CMK (cell line): ENCODE measurements at regions not wholly inside any gene's neighbourhood (a gene's known extent, or its start where the extent isn't known, plus 50 kb on each side); places are given as distances from the start of the nearest gene placed in this dataset.
"Not testable (repeated sequence)": the region's sequence is repeated elsewhere in the genome, so short reads cannot be mapped to it uniquely, and the experiment has no call there.

Source experiments
- DNase-seq: peaks from one replicate; pipeline ENCODE4 v3.0.0-alpha.2; 2010; ENCODE audit warnings: low read depth

DNA sequence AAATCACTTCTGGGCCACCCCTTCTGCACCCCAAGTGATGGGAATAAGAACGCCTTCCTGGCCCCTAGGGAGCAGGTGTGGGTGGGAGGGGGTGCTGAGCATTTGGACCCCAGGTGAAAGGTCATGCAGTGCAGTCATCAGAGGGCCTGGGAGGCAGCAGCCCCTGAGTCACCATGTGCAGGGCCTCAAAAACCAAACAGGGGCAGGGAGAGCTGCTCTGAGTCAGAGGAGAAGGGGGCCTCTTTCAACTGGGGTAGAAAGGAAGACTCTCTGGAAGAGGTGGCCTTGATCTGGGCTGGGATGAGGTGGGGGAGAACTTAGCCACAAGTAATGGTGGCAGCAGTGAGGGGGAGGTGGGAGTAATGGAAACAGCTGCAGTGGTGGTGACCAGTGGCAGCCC lies 164.3 kb downstream of the BUB3 start:
- no peak for DNase-seq

DNA sequence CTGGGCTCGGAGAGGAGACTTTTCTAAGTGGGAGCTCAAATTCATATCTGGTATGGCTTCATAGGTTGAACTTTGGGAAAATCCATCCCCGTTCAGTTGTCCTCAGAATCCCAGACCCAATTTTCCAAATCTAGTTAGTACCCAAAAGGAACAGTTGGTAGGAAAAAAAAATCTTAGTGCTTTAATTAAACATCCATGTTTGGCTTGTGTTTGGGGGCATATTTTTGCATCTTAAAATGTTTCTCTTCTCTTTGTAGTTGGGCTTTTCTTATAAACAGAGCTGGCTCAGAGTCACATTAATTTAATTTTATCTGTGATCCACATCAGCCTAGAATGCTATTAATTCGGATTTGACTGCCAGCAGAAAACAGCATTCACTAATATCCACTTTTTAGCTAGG lies 165.9 kb downstream of the BUB3 start:
- DNase-seq, result no peak

DNA sequence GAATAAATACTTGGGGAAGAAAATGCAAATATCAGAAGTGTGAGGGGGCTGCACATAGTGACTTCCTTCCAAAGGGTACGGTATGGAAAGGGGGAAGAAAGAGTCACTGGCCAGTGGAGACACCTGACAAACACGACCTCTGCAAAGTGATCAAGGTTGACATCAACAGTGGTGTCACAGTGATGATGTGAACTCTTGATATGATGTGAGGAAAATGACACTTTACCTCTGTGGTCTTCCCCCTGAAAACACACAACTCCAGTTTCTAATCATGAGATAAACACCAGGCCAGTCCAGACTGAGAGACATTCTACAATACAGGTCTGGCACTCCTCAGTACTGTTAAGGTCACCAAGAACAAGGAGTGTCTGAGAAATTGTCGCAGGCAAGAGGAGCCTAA lies 169.7 kb downstream of the BUB3 start:
- no peak for DNase-seq

DNA sequence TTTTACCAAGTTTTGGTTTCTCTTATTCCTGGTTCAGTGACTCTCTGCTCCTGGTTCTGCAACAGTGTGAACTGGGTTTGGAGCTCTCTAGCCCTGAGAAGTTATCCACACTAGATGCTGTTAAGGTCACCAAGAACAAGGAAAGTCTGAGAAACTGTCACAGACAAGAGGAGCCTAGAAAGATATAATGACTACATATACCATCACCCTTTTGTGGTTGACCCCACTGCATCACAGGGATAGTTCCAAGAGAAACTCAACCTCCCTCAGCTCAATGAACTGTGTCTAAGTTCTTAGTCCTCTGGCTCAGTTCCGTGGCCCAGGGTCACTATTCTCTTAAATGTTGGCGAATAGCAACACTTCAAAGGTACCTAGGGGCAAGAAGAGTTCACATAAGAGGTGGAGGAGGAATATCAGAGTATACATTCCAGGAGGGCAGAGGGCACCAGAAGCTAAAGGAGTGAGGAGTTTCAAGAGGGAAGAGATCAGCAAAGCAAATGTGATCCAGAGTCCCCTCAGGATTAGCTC lies 171.5 kb downstream of the BUB3 start:
- no peak for DNase-seq

DNA sequence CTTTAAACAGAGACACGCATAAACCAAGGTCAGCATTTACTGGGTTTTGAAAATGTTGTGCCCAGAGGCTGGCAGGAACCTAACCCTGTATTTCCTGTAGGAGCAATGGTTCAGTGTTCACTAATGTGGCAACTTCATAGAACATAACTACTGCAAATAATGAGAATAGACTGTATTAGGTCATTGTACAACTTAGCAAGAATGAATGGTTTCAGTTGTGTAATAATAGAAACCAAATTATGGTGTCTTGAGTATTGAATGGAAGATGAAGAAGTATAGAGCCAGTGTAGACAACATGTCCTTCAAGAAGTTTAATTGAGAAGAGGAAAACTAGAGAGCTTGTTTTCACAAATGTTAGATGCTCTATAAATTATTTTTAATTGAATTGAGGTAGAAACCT lies 172.5 kb downstream of the BUB3 start:
- DNase-seq, result no peak

DNA sequence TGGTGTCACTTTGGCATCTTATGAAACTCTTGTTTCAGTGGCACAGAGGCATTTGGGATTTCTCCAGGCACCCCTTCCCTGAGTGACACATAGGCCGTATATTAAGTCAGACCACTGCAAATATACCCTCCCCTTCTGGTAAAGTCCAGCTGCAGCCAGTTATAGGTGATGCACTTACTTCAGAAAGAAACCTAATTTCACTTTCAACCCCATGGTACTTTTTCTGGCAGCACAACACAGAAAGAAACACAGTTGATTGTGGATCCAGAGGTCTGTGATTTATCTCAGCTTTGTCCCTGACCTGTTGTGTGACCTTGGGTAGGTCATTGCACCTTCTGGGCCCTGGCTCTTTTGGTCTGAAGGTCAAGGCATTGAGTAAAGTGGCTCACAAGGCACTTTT lies 173.2 kb downstream of the BUB3 start:
- DNase-seq, result no peak

DNA sequence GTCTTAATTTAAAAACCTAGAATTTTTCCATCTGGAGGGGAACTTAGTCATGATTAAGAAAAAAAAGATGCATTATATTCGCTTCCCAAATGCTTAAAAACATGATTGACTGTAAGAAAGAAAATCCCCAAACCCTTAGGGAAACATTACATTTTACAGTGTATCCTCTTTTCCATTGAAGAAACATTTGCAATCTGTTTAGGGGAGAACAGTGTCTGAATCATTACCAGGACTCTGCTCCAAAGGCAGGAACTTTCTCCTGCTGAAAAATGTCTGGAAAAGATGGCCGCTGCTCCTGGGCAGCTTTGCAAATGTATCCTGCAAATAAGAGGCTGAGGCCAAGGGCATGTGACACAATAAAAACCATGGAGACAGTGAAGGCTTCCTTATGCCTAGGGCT lies 173.7 kb downstream of the BUB3 start:
- DNase-seq, result no peak

DNA sequence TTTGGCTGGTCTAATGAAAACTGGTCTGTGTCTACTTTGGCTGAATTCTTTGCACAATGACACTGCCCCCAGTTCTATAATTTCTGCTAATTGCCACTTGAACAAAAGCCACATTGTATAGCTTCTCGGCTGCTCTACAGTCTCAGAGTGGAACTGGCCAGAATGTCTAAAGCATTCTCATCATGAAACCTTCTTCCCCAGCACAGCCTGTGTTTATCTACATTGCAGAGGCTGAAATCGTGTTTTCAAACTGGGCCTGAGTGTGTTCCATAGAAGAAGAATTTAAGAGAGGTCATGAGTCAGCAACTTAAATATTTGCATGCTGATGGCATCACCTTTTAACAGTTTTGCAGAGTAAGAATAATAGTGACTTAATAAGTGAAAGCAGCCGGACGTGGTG lies 177.2 kb downstream of the BUB3 start:
- DNase-seq, result no peak

DNA sequence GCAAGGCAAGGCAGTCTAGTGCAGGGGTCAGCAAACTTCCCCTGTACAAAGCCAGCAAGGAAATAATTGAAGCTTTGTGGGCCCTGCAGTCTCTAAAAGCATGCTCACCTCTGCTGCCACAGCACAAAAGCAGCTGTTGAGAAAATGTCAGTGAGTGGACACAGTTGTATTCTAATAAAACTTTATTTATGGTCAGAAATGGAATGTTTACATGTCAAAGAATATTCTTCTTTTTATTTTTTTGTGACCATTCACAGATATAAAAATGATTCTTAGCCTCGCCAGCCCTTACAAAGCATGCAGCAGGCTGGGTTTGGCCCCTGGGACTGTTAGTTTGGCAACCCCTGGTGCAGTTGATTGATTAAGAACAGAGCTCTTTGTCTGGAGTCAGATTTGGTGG lies 192.4 kb downstream of the BUB3 start:
- no peak for DNase-seq

DNA sequence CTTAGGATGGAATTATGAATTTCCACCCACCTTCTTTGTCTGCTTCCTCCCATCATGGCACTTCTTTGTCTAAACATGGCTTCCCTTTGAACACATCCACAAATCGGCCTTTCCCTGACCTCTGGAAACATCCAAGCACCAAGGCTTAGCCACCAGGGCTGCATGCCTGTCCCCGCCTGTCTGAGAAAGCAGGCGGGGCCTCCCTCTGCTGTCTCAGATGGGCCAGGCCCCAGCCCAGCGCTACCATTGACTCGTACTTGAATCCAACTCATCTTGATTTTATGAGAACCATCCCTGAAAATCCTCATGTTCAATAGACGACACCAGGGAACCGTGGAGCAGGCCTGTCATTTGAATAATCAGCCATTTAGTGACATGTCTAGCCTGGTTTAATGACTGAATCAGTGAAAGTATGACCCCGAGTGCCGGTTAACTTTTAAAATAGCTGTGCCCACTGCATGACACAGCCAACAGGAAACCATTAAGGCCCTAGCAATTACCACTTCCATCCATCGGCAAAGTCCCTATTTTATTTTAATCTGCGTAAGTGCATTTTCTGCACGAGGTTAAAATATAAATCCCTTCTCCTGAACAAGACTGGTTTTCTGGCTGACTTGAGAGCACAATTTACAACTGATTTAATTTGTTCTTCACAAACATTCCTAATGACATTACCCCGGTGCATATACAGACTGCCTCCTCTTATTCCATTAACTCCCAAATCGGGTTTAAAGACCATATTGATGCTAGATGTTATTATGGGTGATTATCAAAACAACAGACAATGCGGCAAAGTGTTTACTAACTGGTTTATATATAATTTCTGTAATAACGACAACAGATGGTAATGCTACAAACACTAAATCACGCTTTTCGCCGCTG lies 194.7 kb downstream of the BUB3 start:
- no peak for DNase-seq

DNA sequence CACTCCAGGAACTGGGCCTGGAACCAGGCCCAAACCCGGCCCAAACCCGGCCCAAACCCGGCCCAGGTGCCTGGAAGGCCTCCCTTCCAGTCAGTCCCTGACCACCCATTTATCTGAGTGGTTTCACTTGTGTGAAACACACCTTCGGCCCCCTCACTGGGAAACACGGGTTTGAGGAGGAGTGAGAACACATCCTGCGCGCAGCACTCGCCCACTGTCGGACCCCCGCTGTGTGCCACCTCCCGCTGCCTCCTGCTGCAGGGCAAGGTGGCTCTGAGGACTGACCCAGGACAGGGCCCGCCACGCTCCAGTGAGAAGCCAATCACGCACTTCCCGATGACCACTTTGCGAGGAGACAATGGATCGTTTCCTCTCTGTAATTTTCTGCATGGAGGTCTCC lies 197.5 kb downstream of the BUB3 start:
- no peak for DNase-seq

DNA sequence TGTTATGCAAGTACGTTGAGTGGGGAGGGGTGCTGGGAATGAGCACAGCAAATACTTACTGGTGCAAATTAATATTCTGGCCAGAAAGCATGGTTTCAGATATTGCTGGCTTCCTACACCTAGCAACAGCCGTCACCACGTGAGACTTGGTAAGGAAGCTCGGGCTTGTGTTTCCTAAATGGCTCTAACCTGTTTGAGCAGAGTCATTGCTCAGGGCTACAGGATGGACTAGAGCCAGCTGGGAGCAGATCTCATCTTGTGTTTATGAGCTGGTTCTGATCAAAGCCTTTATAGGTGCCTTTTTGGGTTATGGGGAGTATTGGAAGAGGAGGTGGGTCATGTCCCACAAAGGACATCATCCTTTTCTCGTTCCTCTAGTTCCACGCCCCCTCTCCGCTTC lies 200.3 kb downstream of the BUB3 start:
- DNase-seq, result no peak

DNA sequence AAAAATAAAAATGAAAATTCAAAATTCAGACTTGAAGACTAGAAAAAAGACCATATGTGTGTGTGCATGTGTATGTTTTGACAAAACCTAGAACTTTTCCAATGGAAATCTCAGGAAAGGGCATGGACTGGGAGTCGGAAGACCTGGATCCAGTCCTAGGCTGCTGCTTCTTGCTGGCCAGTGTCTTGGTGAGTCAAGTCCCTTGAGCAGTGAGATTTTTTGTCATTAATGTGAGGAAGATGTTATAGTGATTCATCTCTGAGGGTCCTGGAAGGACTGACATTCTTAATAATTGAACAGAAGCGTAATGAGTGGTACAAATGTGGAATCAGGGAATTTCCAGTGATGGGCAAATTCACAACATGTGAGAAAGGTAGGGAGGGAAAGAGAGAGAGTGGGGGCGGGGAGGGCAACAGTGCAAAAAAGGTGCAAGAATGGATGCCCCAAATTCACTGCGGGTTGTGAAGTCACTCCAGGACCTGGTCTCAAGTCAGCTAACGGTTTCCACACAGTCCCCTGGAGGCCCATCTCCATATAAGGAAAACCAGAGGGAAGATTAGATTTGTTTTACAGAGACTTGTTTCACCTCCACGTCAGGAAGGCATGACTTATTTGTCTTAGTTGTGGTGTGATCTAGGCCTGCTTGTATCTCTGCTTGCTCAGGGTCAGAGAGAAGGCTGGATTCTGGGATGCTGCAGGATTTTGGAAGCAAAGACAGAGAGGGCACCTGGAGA lies 201.7 kb downstream of the BUB3 start:
- no peak for DNase-seq

DNA sequence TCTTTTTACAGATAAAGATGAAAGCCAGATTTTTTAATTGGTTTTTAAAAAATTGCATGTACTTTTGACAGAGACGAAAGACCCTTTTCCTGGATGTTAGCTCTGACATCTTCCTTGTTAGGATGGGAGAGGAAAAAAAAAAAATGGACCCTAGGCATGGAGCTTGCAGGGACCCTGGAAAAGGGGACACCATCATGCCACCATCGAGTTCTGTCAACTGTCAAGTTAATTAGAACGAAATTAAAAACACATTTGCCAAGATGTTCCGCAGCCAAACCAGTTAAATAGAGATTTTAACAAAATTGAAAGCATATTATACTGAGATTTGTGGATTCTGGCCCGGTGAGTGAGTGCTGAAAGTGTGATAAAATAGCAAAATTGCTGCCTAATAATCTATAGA lies 202.6 kb downstream of the BUB3 start:
- no peak for DNase-seq

DNA sequence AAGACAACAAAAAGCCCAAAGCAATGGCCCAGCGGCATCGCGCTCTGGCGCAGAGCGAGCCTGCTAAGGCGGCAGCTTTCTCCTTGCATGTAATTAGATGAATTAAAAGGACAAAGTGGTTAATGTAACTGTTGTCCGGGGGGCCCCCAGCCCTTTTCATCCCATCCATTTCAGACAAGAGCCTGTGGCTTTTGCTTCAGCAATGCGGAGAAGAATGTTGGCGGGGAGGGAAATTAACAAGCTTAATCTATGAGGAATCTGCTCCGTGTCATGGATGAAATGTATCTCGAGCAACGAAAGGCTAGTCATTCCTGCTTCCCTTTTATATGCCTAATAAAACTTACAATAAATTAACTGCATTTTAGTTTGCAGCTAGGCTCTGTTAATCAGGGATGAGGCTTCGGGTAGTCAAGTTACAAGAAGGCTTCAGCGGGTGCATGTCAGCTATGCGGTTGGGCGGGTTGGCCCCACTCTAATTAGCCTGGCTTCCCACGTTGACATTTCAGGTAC lies 203.3 kb downstream of the BUB3 start:
- DNase-seq, result no peak

DNA sequence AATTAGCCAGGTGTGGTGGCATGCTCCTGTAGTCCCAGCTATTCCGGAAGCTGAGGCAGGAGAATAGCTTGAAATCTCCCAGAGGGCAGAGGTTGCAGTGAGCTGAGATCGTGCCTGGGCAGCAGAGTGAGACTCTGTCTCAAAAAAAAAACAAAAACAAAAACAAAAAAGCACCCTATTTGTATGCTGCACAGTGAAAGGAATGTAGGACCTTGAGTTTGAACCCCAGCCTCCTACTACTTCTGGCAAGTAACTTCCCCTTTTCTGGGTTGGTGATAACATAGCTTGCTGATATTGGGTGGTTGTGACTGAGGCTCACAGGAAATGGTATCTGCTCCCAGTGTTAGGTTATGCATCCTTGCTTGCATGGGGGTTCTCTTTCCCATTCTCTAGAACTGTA lies 205.3 kb downstream of the BUB3 start:
- no peak for DNase-seq

DNA sequence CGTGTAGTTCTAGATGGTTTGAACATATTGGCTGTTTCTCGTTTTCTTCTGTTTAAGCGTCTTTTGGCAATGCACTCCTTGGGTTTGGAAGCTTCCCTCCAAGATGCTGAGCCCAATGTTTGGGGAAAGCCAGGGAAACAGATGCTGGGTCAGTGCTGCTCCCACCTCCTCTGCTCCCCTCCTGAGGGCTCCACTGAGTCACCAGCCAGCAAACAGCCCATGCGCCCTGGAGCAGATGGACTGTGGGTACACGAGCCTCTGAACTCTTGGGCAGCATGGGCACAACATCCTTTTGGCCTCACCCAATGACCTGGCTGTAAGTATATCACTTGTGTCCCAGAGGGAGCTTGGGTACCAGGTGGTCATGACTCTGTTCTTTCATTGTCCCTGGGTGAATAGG lies 207.6 kb downstream of the BUB3 start:
- no peak for DNase-seq

DNA sequence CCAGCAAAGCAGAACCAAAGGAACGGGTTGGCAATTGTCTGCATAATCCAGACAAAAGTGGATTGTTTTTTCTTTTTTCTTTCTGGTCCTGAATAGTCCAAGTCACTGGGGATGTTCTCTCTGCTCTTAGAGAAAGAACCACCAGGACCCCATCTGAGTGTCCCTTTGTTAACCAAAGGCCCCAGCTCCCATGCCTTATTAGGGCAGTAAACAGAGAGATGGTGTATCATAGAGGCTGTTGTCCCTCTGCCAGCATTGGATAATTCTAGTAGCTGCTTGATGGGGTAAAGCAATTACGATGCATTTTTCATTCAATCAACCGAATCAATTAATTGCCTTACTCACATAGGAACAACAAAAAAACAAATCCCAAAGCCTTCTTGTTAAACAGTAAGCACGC lies 213.0 kb downstream of the BUB3 start:
- no peak for DNase-seq

DNA sequence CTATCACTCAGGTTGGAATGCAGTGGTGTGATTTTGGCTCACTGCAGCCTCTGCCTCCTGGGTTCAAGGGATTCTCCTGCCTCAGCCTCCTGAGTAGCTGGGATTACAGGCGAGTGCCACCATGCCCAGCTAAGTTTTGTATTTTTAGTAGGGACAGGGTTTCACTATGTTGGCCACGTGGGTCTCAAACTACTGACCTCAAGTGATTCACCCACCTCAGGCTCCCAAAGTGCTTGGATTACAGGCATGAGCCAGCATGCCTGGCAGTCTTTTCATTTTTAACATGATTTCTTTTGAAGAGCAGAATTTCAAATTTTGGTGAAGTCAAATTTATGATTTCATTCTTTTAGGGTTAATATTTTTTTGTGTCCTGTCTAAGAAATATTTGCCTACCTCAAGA lies 217.4 kb downstream of the BUB3 start:
- DNase-seq, result not testable (repeated sequence)

DNA sequence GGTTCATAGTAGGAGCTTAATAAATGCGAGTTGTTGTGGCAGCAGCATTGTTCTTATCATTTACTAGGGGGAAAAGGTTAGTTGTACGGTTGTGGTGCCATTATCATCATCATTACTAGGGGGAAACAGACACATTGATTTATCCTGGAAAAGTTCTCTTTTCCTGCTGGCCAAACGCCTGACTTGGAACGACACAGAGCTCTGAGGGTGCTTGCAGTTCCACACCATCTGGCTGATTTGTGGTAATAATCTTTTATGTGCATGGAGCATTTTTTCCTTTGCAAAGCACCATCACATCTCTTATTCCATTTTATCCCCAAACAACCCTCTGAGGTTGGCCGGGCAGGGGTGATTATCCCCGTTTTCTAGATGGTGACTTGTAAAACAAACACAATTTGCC lies 219.4 kb downstream of the BUB3 start:
- no peak for DNase-seq

DNA sequence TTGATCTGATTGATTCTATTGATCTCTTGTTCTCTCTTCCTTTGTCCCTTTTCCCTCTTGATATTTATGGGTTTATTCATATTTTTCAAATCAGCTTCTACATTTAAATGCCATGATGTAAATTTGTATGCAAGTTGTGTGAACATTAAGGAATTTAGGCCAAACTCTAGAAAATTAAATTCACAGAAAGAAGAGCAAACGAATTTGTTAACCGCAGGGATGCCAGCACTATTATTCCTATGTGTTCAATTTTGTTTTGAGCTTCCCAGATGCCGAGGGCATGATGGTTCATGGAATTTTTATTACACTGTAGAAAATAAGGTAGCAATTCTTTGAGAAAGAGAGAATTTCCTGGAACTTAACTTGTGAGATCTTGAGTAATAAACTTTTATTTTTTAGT lies 220.9 kb downstream of the BUB3 start:
- no peak for DNase-seq

DNA sequence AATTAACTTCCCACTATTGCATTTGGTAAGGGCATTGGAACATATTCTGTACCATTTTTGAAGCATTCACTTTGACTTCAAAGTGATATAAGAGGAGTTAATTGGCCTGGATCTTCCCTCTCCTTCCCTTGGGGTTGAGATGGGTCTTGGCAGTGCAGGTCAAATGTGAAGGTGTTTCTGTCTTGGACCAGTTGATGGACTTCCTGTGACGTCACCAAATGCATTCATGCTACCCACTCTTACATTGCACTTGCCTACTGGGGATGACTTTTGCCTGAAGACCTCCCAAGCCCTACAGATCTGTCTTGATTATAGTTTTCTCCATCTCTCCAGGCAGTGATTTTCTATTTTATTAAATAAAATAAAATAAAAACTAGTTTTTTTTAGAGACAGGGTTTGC lies 221.5 kb downstream of the BUB3 start:
- DNase-seq, result no peak

DNA sequence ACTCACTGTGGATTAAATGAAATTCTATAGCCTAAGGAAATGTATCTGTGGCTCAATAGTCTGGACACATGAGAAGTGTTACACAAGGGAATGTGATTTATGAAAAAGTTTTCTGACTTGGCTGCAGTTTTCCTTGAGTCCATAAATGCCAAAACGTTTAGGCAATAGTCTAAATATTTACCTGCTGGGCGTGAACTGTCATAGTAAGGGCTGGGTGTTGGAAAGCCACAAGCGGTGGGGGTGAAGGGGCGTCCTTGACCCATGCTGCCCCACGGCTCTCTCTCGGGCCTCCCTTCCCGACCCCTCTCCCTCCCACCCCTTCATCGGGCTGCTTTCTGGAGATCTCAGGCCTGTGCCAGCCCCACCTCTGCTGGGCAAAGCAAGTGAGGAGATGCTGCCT lies 223.7 kb downstream of the BUB3 start:
- no peak for DNase-seq
